ENCODE measurements at regions not wholly inside any gene's neighbourhood (a gene's known extent, or its start where the extent isn't known, plus 50 kb on each side); places are given as distances from the start of the nearest gene placed in this dataset.

DNA sequence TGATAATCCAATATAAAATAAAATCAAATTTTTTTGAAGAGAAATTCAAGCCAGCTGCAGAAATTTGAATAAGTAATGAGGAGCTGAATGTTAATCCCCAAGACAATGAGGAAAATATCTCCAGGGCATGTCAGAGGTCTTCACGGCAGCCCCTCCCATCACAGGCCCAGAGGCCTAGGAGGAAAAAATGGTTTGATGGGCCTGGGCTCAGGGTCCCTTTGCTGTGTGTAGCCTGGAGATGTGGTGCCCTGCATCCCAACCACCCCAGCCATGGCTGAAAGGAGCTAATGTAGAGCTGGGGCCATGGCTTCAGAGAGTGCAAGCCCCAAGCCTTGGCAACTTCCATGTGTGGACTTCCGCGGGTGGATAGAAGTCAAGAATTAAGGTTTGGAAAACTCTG is 618.3 kb downstream of the TAF11L14 start:
- Histone ChIP-seq H3K9me3 (no peaks in the 10 kb centered on the region), H3K27me3 (no peaks in the 10 kb centered on the region), H3K4me3 (no peak overlapping the region), H3K4me1 (no peaks in the 10 kb centered on the region), H3K27ac (no peak overlapping the region), H3K36me3 (replicated peaks in 1 of 2; ENCODE audit: insufficient read depth in 1 of 2, low read depth in 2 of 2) (no peaks in the 10 kb centered on the region)
- ATAC-seq (no peak), DNase-seq (no peak)
- TF ChIP-seq CTCF (IDR thresholded peaks at IDR 0.05) (no peak), POLR2A (IDR thresholded peaks at IDR 0.05) (no peak)
- intact Hi-C loops (cut with DNase I), result no loop called here
- 83 to 94% methylated on average over 3 of the region's 3 CpGs for WGBS, 2 donors

DNA sequence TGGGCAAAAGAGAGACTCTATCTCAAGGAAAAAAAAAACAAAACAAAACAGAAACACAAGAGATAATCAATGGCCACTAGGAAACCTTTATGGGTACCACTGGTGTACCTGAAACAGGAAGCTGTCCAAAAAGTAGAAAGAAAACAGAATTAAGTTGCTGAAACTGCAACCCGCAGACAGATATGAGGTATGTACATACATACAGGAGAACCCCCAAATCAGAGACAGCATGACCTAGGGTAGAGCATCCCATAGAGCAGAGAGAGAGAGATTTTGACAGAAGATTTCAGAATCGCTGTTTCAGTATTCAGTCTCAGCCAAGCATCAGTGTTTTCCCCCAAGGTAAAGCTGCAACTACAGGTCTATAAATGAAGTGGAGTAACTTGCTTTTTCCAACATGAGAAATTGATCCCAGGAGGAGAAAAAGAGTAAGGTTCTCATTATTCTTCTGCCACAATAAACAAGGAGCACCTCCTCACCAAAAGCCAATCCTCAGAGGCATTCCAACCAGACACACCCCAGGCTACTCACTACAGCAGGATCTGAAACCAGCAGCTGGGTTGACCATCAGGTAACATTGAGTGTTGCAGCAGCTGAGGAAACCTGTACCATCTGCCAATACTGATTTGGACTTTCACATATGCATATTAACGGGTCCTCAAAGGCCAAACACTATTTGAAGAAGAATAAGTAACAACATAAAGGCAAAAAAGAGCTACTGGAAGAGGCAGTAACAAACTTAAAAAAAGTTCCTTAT is 630.0 kb downstream of the TAF11L14 start:
- no peaks in the 10 kb centered on the region for H3K27me3 ChIP-seq
- no peaks in the 10 kb centered on the region for H3K36me3 ChIP-seq (replicated peaks in 1 of 2; ENCODE audit: insufficient read depth in 1 of 2, low read depth in 2 of 2)
- no peaks in the 10 kb centered on the region for H3K9me3 ChIP-seq
- intact Hi-C loops (cut with DNase I), result no loop called here
- DNase-seq (no peak), ATAC-seq (no peak)
- no peak overlapping the region for H3K4me3 ChIP-seq
- H3K27ac ChIP-seq, result no peak overlapping the region
- H3K4me1 ChIP-seq, result no peaks in the 10 kb centered on the region
- 67 to 70% methylated on average over 3 of the region's 3 CpGs for WGBS, 2 donors
- TF ChIP-seq POLR2A (IDR thresholded peaks at IDR 0.05), result no peak

- WGBS, 2 donors, result 68 to 80% methylated on average over 4 of the region's 4 CpGs
- H3K4me3 ChIP-seq, result no peak overlapping the region
- ATAC-seq (no peak), DNase-seq (no peak)
- H3K9me3 ChIP-seq, result no peaks in the 10 kb centered on the region
- H3K4me1 ChIP-seq, result no peaks in the 10 kb centered on the region
- no peaks in the 10 kb centered on the region for H3K36me3 ChIP-seq (replicated peaks in 1 of 2; ENCODE audit: insufficient read depth in 1 of 2, low read depth in 2 of 2)
- no peaks in the 10 kb centered on the region for H3K27me3 ChIP-seq
- TF ChIP-seq POLR2A (IDR thresholded peaks at IDR 0.05), result no peak
- TF ChIP-seq CTCF (IDR thresholded peaks at IDR 0.05), result no peak
- intact Hi-C loops (cut with DNase I), result no loop called here
- no peak overlapping the region for H3K27ac ChIP-seq
These were observed 636.5 kb downstream of the TAF11L14 start for GRCh38 chr5:18270635-18271338.

GRCh38 chr5:18276939-18277338 is 642.7 kb downstream of the TAF11L14 start:
- WGBS, 2 donors, result 78 to 89% methylated on average over 5 of the region's 5 CpGs
- ATAC-seq (no peak), DNase-seq (no peak)
- Histone ChIP-seq H3K4me3 (no peak overlapping the region), H3K4me1 (no peaks in the 10 kb centered on the region), H3K9me3 (no peaks in the 10 kb centered on the region), H3K27me3 (no peaks in the 10 kb centered on the region), H3K36me3 (replicated peaks in 1 of 2; ENCODE audit: insufficient read depth in 1 of 2, low read depth in 2 of 2) (no peaks in the 10 kb centered on the region), H3K27ac (no peak overlapping the region)
- TF ChIP-seq CTCF (IDR thresholded peaks at IDR 0.05), result no peak
- TF ChIP-seq POLR2A (IDR thresholded peaks at IDR 0.05), result no peak
- intact Hi-C loops (cut with DNase I), result no loop called here

DNA sequence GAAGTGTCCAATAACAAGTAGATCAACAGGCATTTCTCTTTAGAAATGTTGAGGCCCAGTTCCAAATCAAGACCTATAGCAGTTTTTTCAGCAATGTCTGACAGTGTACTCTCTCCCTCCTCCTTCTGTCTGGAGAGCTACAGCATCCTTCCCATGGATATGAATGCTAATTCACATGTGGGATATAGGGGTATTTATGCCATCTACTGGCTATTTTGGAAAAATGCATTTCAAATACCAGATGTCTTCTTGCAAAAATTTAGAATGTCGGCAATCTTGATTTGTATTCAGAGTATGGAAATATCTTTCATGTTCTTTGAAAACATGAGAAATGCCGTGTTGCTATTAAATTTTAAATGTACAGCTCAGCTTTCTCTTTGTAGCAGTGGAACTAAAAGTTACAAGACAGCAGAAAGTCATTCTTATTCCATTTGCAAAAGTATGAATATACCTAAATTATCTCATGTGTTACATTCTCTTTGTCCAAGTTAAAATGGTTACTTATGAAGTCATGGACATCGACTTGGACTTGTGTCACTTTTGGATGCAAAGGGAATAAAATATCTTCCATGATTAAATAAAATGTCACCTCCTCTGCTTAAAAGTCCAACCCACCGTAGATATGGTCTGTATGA is 647.8 kb downstream of the TAF11L14 start:
- Histone ChIP-seq H3K36me3 (replicated peaks in 1 of 2; ENCODE audit: insufficient read depth in 1 of 2, low read depth in 2 of 2) (no peaks in the 10 kb centered on the region), H3K4me3 (no peak overlapping the region), H3K27ac (no peak overlapping the region), H3K4me1 (no peaks in the 10 kb centered on the region), H3K9me3 (no peaks in the 10 kb centered on the region), H3K27me3 (no peaks in the 10 kb centered on the region)
- intact Hi-C loops (cut with DNase I), result no loop called here
- peak in 6 of 7 experiments; percentile 12 to 44 (median 35) for TF ChIP-seq CTCF (IDR thresholded peaks at IDR 0.05)
- no peak for TF ChIP-seq POLR2A (IDR thresholded peaks at IDR 0.05)
- ATAC-seq, result no peak
- WGBS, 2 donors, result 43 to 49% methylated on average over 4 of the region's 4 CpGs
- DNase-seq, result no peak

All from body of pancreas (tissue), 4 donors.